ENCODE measurements at regions not wholly inside any gene's neighbourhood (a gene's known extent, or its start where the extent isn't known, plus 50 kb on each side); places are given as distances from the start of the nearest gene placed in this dataset.

DNA sequence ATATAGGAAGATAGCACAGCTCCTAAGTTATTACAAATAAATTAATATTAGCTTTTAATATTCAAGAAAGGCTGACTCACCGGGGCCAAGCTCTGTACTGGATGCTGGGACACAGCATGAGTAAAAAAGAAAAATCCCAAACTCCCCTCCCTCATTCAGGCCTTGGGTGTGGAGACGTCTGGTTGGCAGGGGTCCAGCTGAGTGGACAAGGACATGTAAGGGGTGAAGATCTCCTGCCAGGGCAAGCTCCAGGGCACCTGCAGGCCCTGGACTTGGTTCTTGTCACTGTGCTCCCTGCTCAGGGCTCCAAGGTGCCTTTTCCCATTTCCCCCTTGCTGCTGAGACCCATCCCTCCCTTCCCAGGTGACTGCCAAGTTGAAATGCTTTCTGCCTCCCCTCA, 388.5 kb downstream of the ENC1 start:
- Mint-ChIP-seq H3K27me3 (no peaks in the 10 kb centered on the region), H3K27ac (no peak overlapping the region), H3K4me1 (ENCODE audit: unreplicated experiment) (peaks cover 32% of the 10 kb centered on the region), H3K36me3 (no peaks in the 10 kb centered on the region), H3K9me3 (peaks cover 9% of the 10 kb centered on the region), H3K4me3 (no peak overlapping the region)
- no peak for DNase-seq (ENCODE audit: extremely low spot score, unreplicated experiment)
- TF ChIP-seq CTCF (conservative IDR thresholded peaks at IDR 0.05), result no peak

GRCh38 chr5:74251141-74252035, 389.1 kb downstream of the ENC1 start:
- Mint-ChIP-seq H3K27ac (peak overlapping the region; percentile 89), H3K9me3 (peaks cover 9% of the 10 kb centered on the region), H3K4me1 (ENCODE audit: unreplicated experiment) (peaks cover 28% of the 10 kb centered on the region), H3K36me3 (no peaks in the 10 kb centered on the region), H3K4me3 (peak overlapping the region; percentile 30), H3K27me3 (no peaks in the 10 kb centered on the region)
- TF ChIP-seq CTCF (conservative IDR thresholded peaks at IDR 0.05), result no peak
- DNase-seq (ENCODE audit: extremely low spot score, unreplicated experiment), result no peak

- H3K27ac Mint-ChIP-seq, result peak overlapping the region; percentile 89
- H3K4me1 Mint-ChIP-seq (ENCODE audit: unreplicated experiment), result peaks cover 23% of the 10 kb centered on the region
- DNase-seq (ENCODE audit: extremely low spot score, unreplicated experiment), result no peak
- H3K36me3 Mint-ChIP-seq, result no peaks in the 10 kb centered on the region
- no peaks in the 10 kb centered on the region for H3K27me3 Mint-ChIP-seq
- no peak for TF ChIP-seq CTCF (conservative IDR thresholded peaks at IDR 0.05)
- peak overlapping the region; percentile 30 for H3K4me3 Mint-ChIP-seq
- H3K9me3 Mint-ChIP-seq, result peaks cover 9% of the 10 kb centered on the region
Observed at GRCh38 chr5:74250304-74251102, 390.0 kb downstream of the ENC1 start.

DNA sequence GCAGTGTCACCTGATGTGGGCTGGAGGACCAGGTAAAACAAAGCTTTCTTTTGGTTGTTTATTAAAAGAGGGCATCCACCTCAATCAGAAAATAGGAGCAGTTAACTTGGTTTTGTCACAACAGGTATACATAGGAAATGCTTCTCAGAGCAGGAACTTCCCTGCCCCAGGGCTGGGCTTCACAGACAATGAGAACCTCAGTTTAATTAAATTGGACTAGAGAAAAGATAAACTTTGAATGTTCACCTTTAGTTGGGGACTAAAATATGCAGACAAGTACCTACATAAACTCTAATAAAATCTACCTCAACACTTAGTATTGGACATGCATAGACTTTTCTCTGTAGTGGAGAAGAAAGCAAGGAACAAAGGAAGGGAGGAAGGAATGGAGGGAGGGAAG, 392.0 kb downstream of the ENC1 start:
- no peak for DNase-seq (ENCODE audit: extremely low spot score, unreplicated experiment)
- no peaks in the 10 kb centered on the region for H3K27me3 Mint-ChIP-seq
- no peak overlapping the region for H3K4me3 Mint-ChIP-seq
- peaks cover 9% of the 10 kb centered on the region for H3K9me3 Mint-ChIP-seq
- H3K27ac Mint-ChIP-seq, result no peak overlapping the region
- no peaks in the 10 kb centered on the region for H3K36me3 Mint-ChIP-seq
- TF ChIP-seq CTCF (conservative IDR thresholded peaks at IDR 0.05), result no peak
- peaks cover 26% of the 10 kb centered on the region for H3K4me1 Mint-ChIP-seq (ENCODE audit: unreplicated experiment)

- Mint-ChIP-seq H3K9me3 (no peaks in the 10 kb centered on the region), H3K27me3 (no peaks in the 10 kb centered on the region), H3K4me3 (no peak overlapping the region), H3K4me1 (ENCODE audit: unreplicated experiment) (peaks cover 29% of the 10 kb centered on the region), H3K36me3 (no peaks in the 10 kb centered on the region), H3K27ac (no peak overlapping the region)
- TF ChIP-seq CTCF (conservative IDR thresholded peaks at IDR 0.05), result no peak
- DNase-seq (ENCODE audit: extremely low spot score, unreplicated experiment), result no peak
Observed at GRCh38 chr5:74244406-74244805, 396.1 kb downstream of the ENC1 start.

All from type B pancreatic cell (in vitro differentiated cells).